ENCODE measurements at regions not wholly inside any gene's neighbourhood (a gene's known extent, or its start where the extent isn't known, plus 50 kb on each side); places are given as distances from the start of the nearest gene placed in this dataset.

- TF ChIP-seq CTCF (IDR thresholded peaks at IDR 0.05), result no peak
- no peak for TF ChIP-seq EP300 (IDR thresholded peaks at IDR 0.05)
Observed at GRCh38 chr2:121120411-121120810, 164.6 kb downstream of the TFCP2L1 start.

Measured in ovary (tissue), 3 donors.